Uterus (tissue), 2 donors: ENCODE measurements at regions not wholly inside any gene's neighbourhood (a gene's known extent, or its start where the extent isn't known, plus 50 kb on each side); places are given as distances from the start of the nearest gene placed in this dataset.

Source experiments
- POLR2A ChIP-seq, 2 donors: fragments of 450-650 bp; IDR thresholded peaks; one replicate each; pipeline ENCODE4 v1.6.1; 2016; ENCODE audit warnings: antibody characterized with exemption in 2 of 2, mild to moderate bottlenecking in 1 of 2, moderate library complexity in 1 of 2
- TF ChIP-seq, protein P1 (sequence below), 4 experiments: fragments of 200-600 bp in 2 of 4; fragments of 450-650 bp in 2 of 4; sonication (generic) in 2 of 4; IDR thresholded peaks; one replicate each; pipeline ENCODE4 v1.5.1; 2016 to 2019; ENCODE audit warnings: antibody characterized with exemption in 4 of 4, mild to moderate bottlenecking in 2 of 4, moderate library complexity in 1 of 4

- TF ChIP-seq, protein P1, sequence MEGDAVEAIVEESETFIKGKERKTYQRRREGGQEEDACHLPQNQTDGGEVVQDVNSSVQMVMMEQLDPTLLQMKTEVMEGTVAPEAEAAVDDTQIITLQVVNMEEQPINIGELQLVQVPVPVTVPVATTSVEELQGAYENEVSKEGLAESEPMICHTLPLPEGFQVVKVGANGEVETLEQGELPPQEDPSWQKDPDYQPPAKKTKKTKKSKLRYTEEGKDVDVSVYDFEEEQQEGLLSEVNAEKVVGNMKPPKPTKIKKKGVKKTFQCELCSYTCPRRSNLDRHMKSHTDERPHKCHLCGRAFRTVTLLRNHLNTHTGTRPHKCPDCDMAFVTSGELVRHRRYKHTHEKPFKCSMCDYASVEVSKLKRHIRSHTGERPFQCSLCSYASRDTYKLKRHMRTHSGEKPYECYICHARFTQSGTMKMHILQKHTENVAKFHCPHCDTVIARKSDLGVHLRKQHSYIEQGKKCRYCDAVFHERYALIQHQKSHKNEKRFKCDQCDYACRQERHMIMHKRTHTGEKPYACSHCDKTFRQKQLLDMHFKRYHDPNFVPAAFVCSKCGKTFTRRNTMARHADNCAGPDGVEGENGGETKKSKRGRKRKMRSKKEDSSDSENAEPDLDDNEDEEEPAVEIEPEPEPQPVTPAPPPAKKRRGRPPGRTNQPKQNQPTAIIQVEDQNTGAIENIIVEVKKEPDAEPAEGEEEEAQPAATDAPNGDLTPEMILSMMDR (IDR thresholded peaks at IDR 0.05) = no peak
- TF ChIP-seq POLR2A (IDR thresholded peaks at IDR 0.05) = no peak
These were observed 62.2 kb downstream of the CCDC71L start for GRCh38 chr7:106598663-106599342.
